K562 (cell line): ENCODE measurements at regions not wholly inside any gene's neighbourhood (a gene's known extent, or its start where the extent isn't known, plus 50 kb on each side); places are given as distances from the start of the nearest gene placed in this dataset.
"Not testable (repeated sequence)": the region's sequence is repeated elsewhere in the genome, so short reads cannot be mapped to it uniquely, and the experiment has no call there.

Source experiments
- ATF1 ChIP-seq, 2 experiments: fragments of 450-650 bp in 1 of 2; IDR thresholded peaks; 2 replicates each; pipeline ENCODE4 v1.6.1; 2016; ENCODE audit warnings: missing compliant biosample characterization in 1 of 2, missing genetic modification characterization in 1 of 2
- CTCF ChIP-seq, 3 experiments: IDR thresholded peaks in 2 of 3; conservative IDR thresholded peaks in 1 of 3; 2 replicates each; pipeline ENCODE4 v1.5.1; 2011 to 2012; ENCODE audit warnings: low read length in 3 of 3, mild to moderate bottlenecking in 3 of 3, control low read depth in 2 of 3, improper control_type of control experiment in 1 of 3, inconsistent platforms in 1 of 3, low read depth in 1 of 3, mixed read lengths in 1 of 3, moderate library complexity in 1 of 3; ENCODE audit not compliant: insufficient read depth in 2 of 3
- JUND ChIP-seq, 2 experiments: IDR thresholded peaks; 2 replicates in 1 of 2; 3 replicates in 1 of 2; pipeline ENCODE4 v1.6.1; 2011; ENCODE audit warnings: borderline replicate concordance in 2 of 2, low read depth in 2 of 2, low read length in 2 of 2, improper control_type of control experiment in 1 of 2, missing biosample characterization in 1 of 2, missing genetic modification characterization in 1 of 2, missing genetic modification reagents in 1 of 2
- SMC3 ChIP-seq: conservative IDR thresholded peaks from 2 replicates; pipeline ENCODE4 v1.6.1; 2011; ENCODE audit warnings: low read depth, low read length, improper control_type of control experiment; ENCODE audit not compliant: insufficient read depth
- ZNF232 ChIP-seq: sonication (generic); formaldehyde crosslinking; IDR thresholded peaks from 2 replicates; pipeline ENCODE4 v1.8.0; 2022; ENCODE audit warnings: mild to moderate bottlenecking, missing genetic modification reagents

GRCh38 chr10:27326748-27327147, 86.2 kb upstream of the ACBD5 start:
- TF ChIP-seq CTCF (IDR thresholded peaks at IDR 0.05 in 2 of 3, conservative IDR thresholded peaks at IDR 0.05 in 1 of 3; ENCODE audit: insufficient read depth in 2 of 3, low read depth in 1 of 3, low read length in 3 of 3); SMC3; ZNF232 (CRISPR knock-in tag); ATF1 (CRISPR knock-in tag; IDR thresholded peaks at IDR 0.05); ATF1 (tag; IDR thresholded peaks at IDR 0.05); JUND (IDR thresholded peaks at IDR 0.05; ENCODE audit: borderline replicate concordance, low read depth, low read length); JUND (tag; IDR thresholded peaks at IDR 0.05; ENCODE audit: borderline replicate concordance, low read depth, low read length): not testable (repeated sequence)
